ENCODE measurements at regions not wholly inside any gene's neighbourhood (a gene's known extent, or its start where the extent isn't known, plus 50 kb on each side); places are given as distances from the start of the nearest gene placed in this dataset.

DNA sequence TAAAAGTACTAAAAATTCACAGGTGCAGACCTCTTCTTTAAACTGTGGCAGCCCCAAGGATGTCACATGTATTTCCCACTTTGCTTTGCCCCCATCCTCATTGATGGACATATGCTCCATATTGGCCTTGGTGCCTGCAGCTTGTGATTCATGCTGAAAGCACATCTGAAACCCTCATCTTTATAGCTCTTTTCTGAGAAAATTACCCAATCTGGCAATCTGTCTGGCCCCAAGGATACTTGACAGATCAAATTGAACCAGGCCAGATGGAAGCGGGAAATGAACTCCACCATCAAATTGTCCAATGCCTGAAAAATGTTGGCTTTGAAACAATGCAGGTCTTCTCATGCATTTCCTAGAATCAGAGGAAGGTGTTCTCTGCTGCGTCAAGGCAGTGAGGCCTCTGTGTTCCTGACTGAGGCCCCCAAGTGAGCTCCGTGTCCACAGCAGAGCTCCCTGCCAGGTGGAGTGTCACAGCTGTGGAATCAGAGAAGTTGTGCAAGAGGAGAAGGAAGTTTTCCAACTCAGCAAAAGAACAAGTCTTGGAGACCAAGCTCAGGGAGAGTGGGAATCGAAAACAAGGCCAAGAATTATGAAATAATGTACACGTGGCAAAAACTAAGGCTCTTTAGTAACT lies 323.7 kb downstream of the PLPP3 start:
- Histone ChIP-seq H2BK20ac (ENCODE audit: low read length) (no peak overlapping the region), H4K91ac (replicated peaks; ENCODE audit: insufficient read length, low read length) (no peak overlapping the region), H3K79me1 (ENCODE audit: low read depth, low read length) (no peaks in the 10 kb centered on the region), H3K9ac (replicated peaks in 1 of 4; ENCODE audit: extremely low read depth in 1 of 4, low read depth in 3 of 4, low read length in 3 of 4) (no peak overlapping the region), H2BK120ac (replicated peaks; ENCODE audit: low read depth, low read length) (no peak overlapping the region), H3K56ac (replicated peaks; ENCODE audit: insufficient read length, low read depth, low read length) (no peak overlapping the region), H3K4me1 (replicated peaks in 1 of 4; ENCODE audit: control insufficient read depth in 3 of 4, insufficient read depth in 4 of 4, low read length in 3 of 4) (peaks cover 0 to 5% (median 2%) of the 10 kb centered on the region in 4 experiments; a peak in 2 of 7 replicates), H2AK5ac (ENCODE audit: low read depth, low read length) (no peak overlapping the region), H3K27ac (ENCODE audit: low read depth, low read length) (no peak overlapping the region), H3K36me3 (ENCODE audit: control insufficient read depth in 2 of 4, insufficient read depth in 4 of 4, low read length in 3 of 4) (no peaks in the 10 kb centered on the region), H4K20me1 (replicated peaks in 1 of 2; ENCODE audit: control insufficient read depth in 1 of 2, insufficient read depth in 2 of 2, low read length in 2 of 2) (no peaks in the 10 kb centered on the region), H3K4me2 (ENCODE audit: insufficient read depth in 1 of 2, low read depth in 2 of 2, low read length in 2 of 2) (no peak overlapping the region), H2AFZ (ENCODE audit: low read length) (no peak overlapping the region), H3K9me3 (ENCODE audit: insufficient read depth in 2 of 2, low read depth in 1 of 2, low read length in 1 of 2) (peaks cover 0 to 4% of the 10 kb centered on the region in 2 experiments; a peak in 1 of 4 replicates), H2BK5ac (ENCODE audit: low read depth, low read length) (no peak overlapping the region), H4K5ac (ENCODE audit: insufficient read length, low read depth, low read length) (no peak overlapping the region), H3K23ac (ENCODE audit: insufficient read length) (no peak overlapping the region), H3K27me3 (replicated peaks in 1 of 4; ENCODE audit: control insufficient read depth in 3 of 4, extremely low read depth in 1 of 4, insufficient read depth in 3 of 4, low read length in 3 of 4) (no peaks in the 10 kb centered on the region), H2BK15ac (ENCODE audit: low read length) (no peak overlapping the region), H3K14ac (ENCODE audit: insufficient read length) (no peak overlapping the region), H3K4ac (replicated peaks; ENCODE audit: insufficient read length, low read depth, low read length) (no peak overlapping the region), H4K8ac (ENCODE audit: extremely low read depth, insufficient read depth, low read length) (no peak overlapping the region), H3K18ac (ENCODE audit: extremely low read depth, low read length) (no peak overlapping the region), H3K79me2 (ENCODE audit: control insufficient read depth in 1 of 2, insufficient read depth in 2 of 2, low read length in 2 of 2) (no peaks in the 10 kb centered on the region), H2BK12ac (ENCODE audit: low read depth, low read length) (no peak overlapping the region), H3K4me3 (ENCODE audit: extremely low read depth in 1 of 4, insufficient read depth in 2 of 4, low read depth in 3 of 4, low read length in 4 of 4) (no peak overlapping the region), H3K23me2 (ENCODE audit: low read depth, low read length) (no peaks in the 10 kb centered on the region)
- TF ChIP-seq HDAC6 (IDR thresholded peaks at IDR 0.05; ENCODE audit: low read depth, low read length) (no peak), NRF1 (IDR thresholded peaks at IDR 0.05; ENCODE audit: low read depth, low read length) (no peak), MAFK (IDR thresholded peaks at IDR 0.05; ENCODE audit: low read depth, low read length) (no peak), JUND (IDR thresholded peaks at IDR 0.05; ENCODE audit: low read length) (no peak), SRF (IDR thresholded peaks at IDR 0.05; ENCODE audit: low read depth, low read length) (no peak), SUZ12 (IDR thresholded peaks at IDR 0.05; ENCODE audit: low read length) (no peak), FOSL1 (IDR thresholded peaks at IDR 0.05; ENCODE audit: insufficient read depth, low read depth, low read length) (no peak)
- TF ChIP-seq, protein P1, sequence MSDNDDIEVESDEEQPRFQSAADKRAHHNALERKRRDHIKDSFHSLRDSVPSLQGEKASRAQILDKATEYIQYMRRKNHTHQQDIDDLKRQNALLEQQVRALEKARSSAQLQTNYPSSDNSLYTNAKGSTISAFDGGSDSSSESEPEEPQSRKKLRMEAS (IDR thresholded peaks at IDR 0.05), result no peak
- CTCF ChIA-PET (ENCODE audit: partially characterized antibody), result interaction anchor here (0.6 to 0.7 kb wide), 2 partner anchors 412 to 964 kb away, joined by 3 read pairs; no protein-coding TSS in a partner anchor
- POLR2A ChIA-PET (ENCODE audit: partially characterized antibody), result no interaction called here
- FAIRE-seq, result no peak
- 80% methylated on average over 4 of the region's 5 CpGs; no CpG with 5 or more reads in 1 of the 2 experiments for WGBS, 2 experiments (ENCODE audit: extremely low coverage in 1 of 2, insufficient coverage in 1 of 2, insufficient read length in 1 of 2, insufficient replicate concordance in 2 of 2, low coverage in 1 of 2, low lambda C conversion rate in 2 of 2, missing lambda C conversion rate in 1 of 2)
- no peak for DNase-seq (ENCODE audit: low read depth in 1 of 2, low spot score in 2 of 2)
